PC-3 (cell line): ENCODE measurements at regions not wholly inside any gene's neighbourhood (a gene's known extent, or its start where the extent isn't known, plus 50 kb on each side); places are given as distances from the start of the nearest gene placed in this dataset.

Source experiments
- ATAC-seq: fragments of 200-7000 bp; cut with Tn5 transposase; 2 replicates; pipeline ENCODE4 v1.9.1; 2020; ENCODE audit warnings: mild to moderate bottlenecking, moderate library complexity
- BruUV-seq: library from RNA; stranded (reverse); fragments of 400-500 nt; replicated peaks from 2 replicates; lab custom pipeline; 2021; lab: Mats Ljungman, UMichigan
- CTCF ChIA-PET: fragments of 300-600 bp; sonication (Branson Sonifier 250); formaldehyde crosslinking; loops from one replicate; lab custom pipeline; 2022; ENCODE audit warnings: antibody characterized with exemption; lab: Charles Lee
- POLR2A ChIA-PET: fragments of 300-600 bp; sonication (Branson Sonifier 250); formaldehyde crosslinking; loops from one replicate; lab custom pipeline; 2022; ENCODE audit warnings: antibody characterized with exemption; ENCODE audit not compliant: unreplicated experiment; lab: Charles Lee
- DNase-seq: peaks from one replicate; pipeline ENCODE4 v3.0.0-alpha.2; 2015
- H2AFZ ChIP-seq: fragments of 300-600 bp; sonication (generic); 2 replicates; pipeline ENCODE4 v1.6.0; 2016; ENCODE audit warnings: antibody characterized with exemption, low read length
- H3F3A ChIP-seq: fragments of 300-600 bp; sonication (generic); one replicate; pipeline ENCODE4 v1.6.0; 2017; ENCODE audit warnings: antibody characterized with exemption, low read length, control low read depth, mild to moderate bottlenecking; ENCODE audit not compliant: unreplicated experiment
- H3K27ac ChIP-seq: fragments of 300-600 bp; sonication (generic); 2 replicates; pipeline ENCODE4 v1.5.1; 2016; ENCODE audit warnings: mild to moderate bottlenecking, low read length
- H3K27me3 ChIP-seq: fragments of 300-600 bp; sonication (generic); 2 replicates; pipeline ENCODE4 v1.6.1; 2016; ENCODE audit warnings: low read length, mixed read lengths
- H3K36me3 ChIP-seq: fragments of 300-600 bp; sonication (generic); 2 replicates; pipeline ENCODE4 v1.6.1; 2016; ENCODE audit warnings: low read depth, mixed run types, low read length, mixed read lengths
- H3K4me1 ChIP-seq: fragments of 300-600 bp; sonication (generic); 2 replicates; pipeline ENCODE4 v1.5.1; 2016; ENCODE audit warnings: low read length; ENCODE audit not compliant: insufficient read depth
- H3K4me2 ChIP-seq: fragments of 300-600 bp; sonication (generic); 2 replicates; pipeline ENCODE4 v1.6.0; 2016; ENCODE audit warnings: low read length
- H3K4me3 ChIP-seq: fragments of 300-600 bp; sonication (generic); 2 replicates; pipeline ENCODE4 v1.5.1; 2016; ENCODE audit warnings: mild to moderate bottlenecking, low read length, mixed read lengths
- H3K79me2 ChIP-seq: fragments of 300-600 bp; sonication (generic); 2 replicates; pipeline ENCODE4 v1.6.1; 2017; ENCODE audit warnings: low read length, mixed read lengths
- H3K9ac ChIP-seq: fragments of 300-600 bp; sonication (generic); 2 replicates; pipeline ENCODE4 v1.6.0; 2016; ENCODE audit warnings: mild to moderate bottlenecking, low read length
- H3K9me2 ChIP-seq: fragments of 300-600 bp; sonication (generic); replicated peaks from 2 replicates; pipeline ENCODE4 v1.6.1; 2016; ENCODE audit warnings: mixed run types, low read length, mixed read lengths
- H3K9me3 ChIP-seq: fragments of 300-600 bp; sonication (generic); 2 replicates; pipeline ENCODE4 v1.6.1; 2016; ENCODE audit warnings: low read length, mixed read lengths
- H4K20me1 ChIP-seq: fragments of 300-600 bp; sonication (generic); 2 replicates; pipeline ENCODE4 v1.6.1; 2016; ENCODE audit warnings: low read length, mixed read lengths
- CTCF ChIP-seq: fragments of 300-600 bp; sonication (generic); conservative IDR thresholded peaks from 2 replicates; pipeline ENCODE4 v1.5.1; 2017; ENCODE audit warnings: antibody characterized with exemption, low read depth, mild to moderate bottlenecking, low read length
- EZH2 ChIP-seq: fragments of 300-600 bp; sonication (generic); IDR thresholded peaks from one replicate; pipeline ENCODE4 v1.6.1; 2017; ENCODE audit warnings: antibody characterized with exemption, mild to moderate bottlenecking, low read length; ENCODE audit not compliant: unreplicated experiment
- EZH2phosphoT487 ChIP-seq: fragments of 300-600 bp; sonication (generic); IDR thresholded peaks from 2 replicates; pipeline ENCODE4 v1.6.1; 2018; ENCODE audit warnings: mild to moderate bottlenecking, antibody characterized with exemption, low read length, borderline replicate concordance
- intact Hi-C: fragments of 100-400 bp; cut with micrococcal nuclease; formaldehyde crosslinking; loops from 2 replicates; pipeline ENCODE4 v1.9.0; 2023

- H3K4me1 ChIP-seq = no peaks in the 10 kb centered on the region
- no peak overlapping the region for H3K4me3 ChIP-seq
- intact Hi-C loops = no loop called here
- BruUV-seq = no TSS peak
- no peak for TF ChIP-seq CTCF
- no peak overlapping the region for H3K9ac ChIP-seq
- no peaks in the 10 kb centered on the region for H3K9me2 ChIP-seq
- no peak overlapping the region for H3K27ac ChIP-seq
- H3K79me2 ChIP-seq = no peaks in the 10 kb centered on the region
- ChIA-PET POLR2A (no interaction called here), CTCF (no interaction called here)
- H3K36me3 ChIP-seq = no peaks in the 10 kb centered on the region
- DNase-seq (no peak), ATAC-seq (no peak)
- no peaks in the 10 kb centered on the region for H3F3A ChIP-seq
- H4K20me1 ChIP-seq = no peaks in the 10 kb centered on the region
- no peak overlapping the region for H3K4me2 ChIP-seq
- no peaks in the 10 kb centered on the region for H3K9me3 ChIP-seq
- no peak overlapping the region for H2AFZ ChIP-seq
- no peaks in the 10 kb centered on the region for H3K27me3 ChIP-seq
Observed at GRCh38 chr14:98304574-98304973, 967.4 kb downstream of the BCL11B start.

DNA sequence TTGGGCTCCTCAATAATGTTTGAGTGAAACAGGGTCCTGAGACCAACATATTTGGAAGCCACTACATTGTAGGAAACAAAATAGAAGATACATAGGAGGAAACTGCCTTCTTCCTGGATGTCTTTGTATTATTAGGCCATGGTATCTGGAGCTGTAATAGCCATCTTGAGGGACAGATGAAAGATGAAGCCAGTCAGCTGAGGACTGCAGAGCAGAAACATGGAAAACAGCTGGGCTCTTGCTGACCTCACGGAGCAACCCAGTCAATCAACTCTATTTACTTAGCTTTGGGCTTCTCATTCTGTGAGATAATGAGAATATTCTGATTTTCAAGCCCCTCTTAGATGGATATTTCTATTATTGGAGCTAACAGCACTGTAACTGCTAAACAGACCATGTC, 962.4 kb downstream of the BCL11B start:
- Histone ChIP-seq H3K9ac (no peak overlapping the region), H3K9me3 (no peaks in the 10 kb centered on the region), H3K27me3 (no peaks in the 10 kb centered on the region), H3K9me2 (no peaks in the 10 kb centered on the region), H4K20me1 (no peaks in the 10 kb centered on the region), H2AFZ (no peak overlapping the region), H3K36me3 (no peaks in the 10 kb centered on the region), H3K27ac (no peak overlapping the region), H3K79me2 (no peaks in the 10 kb centered on the region), H3K4me1 (no peaks in the 10 kb centered on the region), H3F3A (no peaks in the 10 kb centered on the region), H3K4me2 (no peak overlapping the region), H3K4me3 (no peak overlapping the region)
- no TSS peak for BruUV-seq
- ATAC-seq (no peak), DNase-seq (no peak)
- ChIA-PET CTCF (no interaction called here), POLR2A (no interaction called here)
- intact Hi-C loops = no loop called here
- TF ChIP-seq CTCF (no peak), EZH2 (no peak), EZH2phosphoT487 (no peak)

GRCh38 chr14:98312006-98312405, 960.0 kb downstream of the BCL11B start:
- DNase-seq = no peak
- CTCF ChIA-PET = no interaction called here
- Histone ChIP-seq H3K36me3 (no peaks in the 10 kb centered on the region), H3K4me3 (no peak overlapping the region), H3K9ac (no peak overlapping the region), H3K4me1 (no peaks in the 10 kb centered on the region), H4K20me1 (no peaks in the 10 kb centered on the region), H3K79me2 (no peaks in the 10 kb centered on the region), H3K4me2 (no peak overlapping the region), H3K9me3 (peaks cover 5% of the 10 kb centered on the region; the same call in 1 of the 2 replicates), H3F3A (no peaks in the 10 kb centered on the region), H3K9me2 (no peaks in the 10 kb centered on the region), H3K27ac (no peak overlapping the region), H3K27me3 (no peaks in the 10 kb centered on the region), H2AFZ (no peak overlapping the region)
- TF ChIP-seq EZH2 = no peak
- intact Hi-C loops = no loop called here
- POLR2A ChIA-PET = no interaction called here
- ATAC-seq = no peak
- BruUV-seq = no TSS peak
